Transverse colon (tissue), 4 donors: ENCODE measurements at regions not wholly inside any gene's neighbourhood (a gene's known extent, or its start where the extent isn't known, plus 50 kb on each side); places are given as distances from the start of the nearest gene placed in this dataset.

Experiments
- CTCF ChIP-seq, 5 experiments: fragments of 200-600 bp in 3 of 5; fragments of 450-650 bp in 2 of 5; sonication (generic) in 3 of 5; IDR thresholded peaks; 1 replicate in 2 of 5; 2 replicates in 3 of 5; pipeline ENCODE4 v1.5.1; 2016 to 2017; ENCODE audit warnings: antibody characterized with exemption in 5 of 5, inconsistent platforms in 3 of 5, mild to moderate bottlenecking in 2 of 5, moderate library complexity in 1 of 5
- POLR2AphosphoS5 ChIP-seq, 3 donors: sonication (generic); formaldehyde crosslinking; IDR thresholded peaks; one replicate each; pipeline ENCODE4 v1.6.1; 2016; ENCODE audit warnings: antibody characterized with exemption in 3 of 3

- no peak for TF ChIP-seq CTCF (IDR thresholded peaks at IDR 0.05)
- no peak for TF ChIP-seq POLR2AphosphoS5 (IDR thresholded peaks at IDR 0.05)
Measured at GRCh38 chr1:187091666-187092065, 262.9 kb downstream of the PLA2G4A start.
